ENCODE measurements at regions not wholly inside any gene's neighbourhood (a gene's known extent, or its start where the extent isn't known, plus 50 kb on each side); places are given as distances from the start of the nearest gene placed in this dataset.

GRCh38 chr14:28272270-28272669, 494.3 kb upstream of the FOXG1 start:
- H3K18ac ChIP-seq (ENCODE audit: low read length): no peak overlapping the region
- no peaks in the 10 kb centered on the region for H3K79me1 ChIP-seq (ENCODE audit: low read depth, low read length)
- H2BK5ac ChIP-seq (ENCODE audit: low read length): no peak overlapping the region
- H2BK12ac ChIP-seq (ENCODE audit: low read length): no peak overlapping the region
- no peak overlapping the region for H3K9ac ChIP-seq (ENCODE audit: low read depth, low read length, poor library complexity)
- no peak overlapping the region for H3K4me3 ChIP-seq (ENCODE audit: low read length in 2 of 2)
- H3K23ac ChIP-seq (ENCODE audit: low read depth, low read length, poor library complexity): no peak overlapping the region
- WGBS, 2 donors (ENCODE audit: extremely low coverage in 2 of 2, insufficient read length in 2 of 2, insufficient replicate concordance in 1 of 2): no CpG with 5 or more reads among the region's 1 CpG
- no peak overlapping the region for H2AFZ ChIP-seq (ENCODE audit: low read length)
- H3K27ac ChIP-seq (replicated peaks; ENCODE audit: low read length): no peak overlapping the region
- no peak overlapping the region for H3K14ac ChIP-seq (ENCODE audit: low read length)
- no peak for DNase-seq (ENCODE audit: low spot score)
- no peaks in the 10 kb centered on the region for H3K4me1 ChIP-seq (ENCODE audit: control insufficient read depth in 2 of 2, insufficient read depth in 1 of 2, low read depth in 1 of 2, low read length in 2 of 2)
- H3K4ac ChIP-seq (ENCODE audit: low read length): no peak overlapping the region
- no peaks in the 10 kb centered on the region for H3K36me3 ChIP-seq (replicated peaks in 1 of 2; ENCODE audit: control insufficient read depth in 2 of 2, insufficient read depth in 2 of 2, low read length in 2 of 2)
- H2BK15ac ChIP-seq (ENCODE audit: low read length): no peak overlapping the region
- no peak overlapping the region for H4K91ac ChIP-seq (ENCODE audit: low read depth, low read length, poor library complexity)
- H2BK120ac ChIP-seq (ENCODE audit: low read depth, low read length): no peak overlapping the region
- no peaks in the 10 kb centered on the region for H3K9me3 ChIP-seq (replicated peaks in 1 of 2; ENCODE audit: control insufficient read depth in 2 of 2, insufficient read depth in 1 of 2, low read depth in 1 of 2, low read length in 2 of 2)
- H4K8ac ChIP-seq (ENCODE audit: low read depth, low read length): no peak overlapping the region
- H3K4me2 ChIP-seq (ENCODE audit: insufficient read depth, low read length, poor library complexity, severe bottlenecking): no peak overlapping the region
- no peak overlapping the region for H2AK5ac ChIP-seq (ENCODE audit: low read depth, low read length)
- H3K27me3 ChIP-seq (ENCODE audit: control insufficient read depth in 3 of 3, insufficient read depth in 3 of 3, low read depth in 1 of 3, low read length in 3 of 3): no peaks in the 10 kb centered on the region

- Histone ChIP-seq H3K14ac (ENCODE audit: low read length) (no peak overlapping the region), H4K8ac (ENCODE audit: low read depth, low read length) (no peak overlapping the region), H2AFZ (ENCODE audit: low read length) (no peak overlapping the region), H3K27ac (replicated peaks; ENCODE audit: low read length) (no peak overlapping the region), H3K4me3 (ENCODE audit: low read length in 2 of 2) (no peak overlapping the region), H3K18ac (ENCODE audit: low read length) (no peak overlapping the region), H2BK120ac (ENCODE audit: low read depth, low read length) (no peak overlapping the region), H3K9me3 (replicated peaks in 1 of 2; ENCODE audit: control insufficient read depth in 2 of 2, insufficient read depth in 1 of 2, low read depth in 1 of 2, low read length in 2 of 2) (no peaks in the 10 kb centered on the region), H3K36me3 (replicated peaks in 1 of 2; ENCODE audit: control insufficient read depth in 2 of 2, insufficient read depth in 2 of 2, low read length in 2 of 2) (no peaks in the 10 kb centered on the region), H2AK5ac (ENCODE audit: low read depth, low read length) (no peak overlapping the region), H2BK15ac (ENCODE audit: low read length) (no peak overlapping the region), H3K27me3 (ENCODE audit: control insufficient read depth in 3 of 3, insufficient read depth in 3 of 3, low read depth in 1 of 3, low read length in 3 of 3) (no peaks in the 10 kb centered on the region), H3K4me1 (ENCODE audit: control insufficient read depth in 2 of 2, insufficient read depth in 1 of 2, low read depth in 1 of 2, low read length in 2 of 2) (no peaks in the 10 kb centered on the region), H2BK5ac (ENCODE audit: low read length) (no peak overlapping the region), H3K79me1 (ENCODE audit: low read depth, low read length) (no peaks in the 10 kb centered on the region), H3K23ac (ENCODE audit: low read depth, low read length, poor library complexity) (no peak overlapping the region), H4K91ac (ENCODE audit: low read depth, low read length, poor library complexity) (no peak overlapping the region), H3K9ac (ENCODE audit: low read depth, low read length, poor library complexity) (no peak overlapping the region), H3K4me2 (ENCODE audit: insufficient read depth, low read length, poor library complexity, severe bottlenecking) (no peak overlapping the region), H3K4ac (ENCODE audit: low read length) (no peak overlapping the region), H2BK12ac (ENCODE audit: low read length) (no peak overlapping the region)
- no peak for DNase-seq (ENCODE audit: low spot score)
- no CpG with 5 or more reads among the region's 5 CpGs for WGBS, 2 donors (ENCODE audit: extremely low coverage in 2 of 2, insufficient read length in 2 of 2, insufficient replicate concordance in 1 of 2)
Measured at GRCh38 chr14:28280530-28280929, 486.1 kb upstream of the FOXG1 start.

GRCh38 chr14:28280997-28281598, 485.5 kb upstream of the FOXG1 start:
- H3K4me2 ChIP-seq (ENCODE audit: insufficient read depth, low read length, poor library complexity, severe bottlenecking): no peak overlapping the region
- no peak overlapping the region for H2AFZ ChIP-seq (ENCODE audit: low read length)
- H3K18ac ChIP-seq (ENCODE audit: low read length): no peak overlapping the region
- H4K91ac ChIP-seq (ENCODE audit: low read depth, low read length, poor library complexity): no peak overlapping the region
- no CpG with 5 or more reads among the region's 2 CpGs for WGBS, 2 donors (ENCODE audit: extremely low coverage in 2 of 2, insufficient read length in 2 of 2, insufficient replicate concordance in 1 of 2)
- no peak overlapping the region for H2BK15ac ChIP-seq (ENCODE audit: low read length)
- no peak overlapping the region for H3K14ac ChIP-seq (ENCODE audit: low read length)
- H2BK12ac ChIP-seq (ENCODE audit: low read length): no peak overlapping the region
- no peak overlapping the region for H3K9ac ChIP-seq (ENCODE audit: low read depth, low read length, poor library complexity)
- no peak overlapping the region for H4K8ac ChIP-seq (ENCODE audit: low read depth, low read length)
- H2BK120ac ChIP-seq (ENCODE audit: low read depth, low read length): no peak overlapping the region
- DNase-seq (ENCODE audit: low spot score): no peak
- no peak overlapping the region for H2AK5ac ChIP-seq (ENCODE audit: low read depth, low read length)
- H3K9me3 ChIP-seq (replicated peaks in 1 of 2; ENCODE audit: control insufficient read depth in 2 of 2, insufficient read depth in 1 of 2, low read depth in 1 of 2, low read length in 2 of 2): no peaks in the 10 kb centered on the region
- no peaks in the 10 kb centered on the region for H3K4me1 ChIP-seq (ENCODE audit: control insufficient read depth in 2 of 2, insufficient read depth in 1 of 2, low read depth in 1 of 2, low read length in 2 of 2)
- H3K79me1 ChIP-seq (ENCODE audit: low read depth, low read length): no peaks in the 10 kb centered on the region
- H2BK5ac ChIP-seq (ENCODE audit: low read length): no peak overlapping the region
- no peak overlapping the region for H3K4ac ChIP-seq (ENCODE audit: low read length)
- no peaks in the 10 kb centered on the region for H3K36me3 ChIP-seq (replicated peaks in 1 of 2; ENCODE audit: control insufficient read depth in 2 of 2, insufficient read depth in 2 of 2, low read length in 2 of 2)
- no peak overlapping the region for H3K27ac ChIP-seq (replicated peaks; ENCODE audit: low read length)
- no peaks in the 10 kb centered on the region for H3K27me3 ChIP-seq (ENCODE audit: control insufficient read depth in 3 of 3, insufficient read depth in 3 of 3, low read depth in 1 of 3, low read length in 3 of 3)
- no peak overlapping the region for H3K23ac ChIP-seq (ENCODE audit: low read depth, low read length, poor library complexity)
- H3K4me3 ChIP-seq (ENCODE audit: low read length in 2 of 2): no peak overlapping the region

- Histone ChIP-seq H3K9me3 (replicated peaks in 1 of 2; ENCODE audit: control insufficient read depth in 2 of 2, insufficient read depth in 1 of 2, low read depth in 1 of 2, low read length in 2 of 2) (no peaks in the 10 kb centered on the region), H3K36me3 (replicated peaks in 1 of 2; ENCODE audit: control insufficient read depth in 2 of 2, insufficient read depth in 2 of 2, low read length in 2 of 2) (no peaks in the 10 kb centered on the region), H2BK120ac (ENCODE audit: low read depth, low read length) (no peak overlapping the region), H4K91ac (ENCODE audit: low read depth, low read length, poor library complexity) (no peak overlapping the region), H2BK12ac (ENCODE audit: low read length) (no peak overlapping the region), H3K27me3 (ENCODE audit: control insufficient read depth in 3 of 3, insufficient read depth in 3 of 3, low read depth in 1 of 3, low read length in 3 of 3) (no peaks in the 10 kb centered on the region), H3K4ac (ENCODE audit: low read length) (no peak overlapping the region), H2BK15ac (ENCODE audit: low read length) (no peak overlapping the region), H2BK5ac (ENCODE audit: low read length) (no peak overlapping the region), H4K8ac (ENCODE audit: low read depth, low read length) (no peak overlapping the region), H3K14ac (ENCODE audit: low read length) (no peak overlapping the region), H2AK5ac (ENCODE audit: low read depth, low read length) (no peak overlapping the region), H3K4me1 (ENCODE audit: control insufficient read depth in 2 of 2, insufficient read depth in 1 of 2, low read depth in 1 of 2, low read length in 2 of 2) (no peaks in the 10 kb centered on the region), H3K18ac (ENCODE audit: low read length) (no peak overlapping the region), H3K23ac (ENCODE audit: low read depth, low read length, poor library complexity) (no peak overlapping the region), H3K79me1 (ENCODE audit: low read depth, low read length) (no peaks in the 10 kb centered on the region), H3K4me3 (ENCODE audit: low read length in 2 of 2) (no peak overlapping the region), H2AFZ (ENCODE audit: low read length) (no peak overlapping the region), H3K27ac (replicated peaks; ENCODE audit: low read length) (no peak overlapping the region), H3K9ac (ENCODE audit: low read depth, low read length, poor library complexity) (no peak overlapping the region), H3K4me2 (ENCODE audit: insufficient read depth, low read length, poor library complexity, severe bottlenecking) (no peak overlapping the region)
- WGBS, 2 donors (ENCODE audit: extremely low coverage in 2 of 2, insufficient read length in 2 of 2, insufficient replicate concordance in 1 of 2): no CpG with 5 or more reads among the region's 6 CpGs
- DNase-seq (ENCODE audit: low spot score): no peak
Measured at GRCh38 chr14:28284546-28285300, 481.9 kb upstream of the FOXG1 start.

Measured in neuronal stem cell (in vitro differentiated cells).